ENCODE measurements at regions not wholly inside any gene's neighbourhood (a gene's known extent, or its start where the extent isn't known, plus 50 kb on each side); places are given as distances from the start of the nearest gene placed in this dataset.

GRCh38 chr2:60158262-60158661 lies 395.2 kb downstream of the BCL11A start:
- ATAC-seq = no peak
- Histone ChIP-seq H3K4me2 (ENCODE audit: control insufficient read depth, insufficient read depth) (peak overlapping the region; percentile 40), H2AFZ (ENCODE audit: control insufficient read depth, low read depth, low read length) (no peak overlapping the region), H4K20me1 (ENCODE audit: control insufficient read depth, insufficient read depth) (no peaks in the 10 kb centered on the region), H3K36me3 (ENCODE audit: control insufficient read depth in 2 of 2, insufficient read depth in 2 of 2, low read length in 1 of 2) (no peaks in the 10 kb centered on the region), H3K27ac (ENCODE audit: control insufficient read depth, insufficient read depth) (no peak overlapping the region), H3K27me3 (replicated peaks in 1 of 2; ENCODE audit: control insufficient read depth in 2 of 2, insufficient read depth in 2 of 2, low read length in 1 of 2) (no peaks in the 10 kb centered on the region), H3K9ac (ENCODE audit: control insufficient read depth, insufficient read depth, low read length) (no peak overlapping the region), H3K79me2 (ENCODE audit: control insufficient read depth, insufficient read depth, low read length) (no peaks in the 10 kb centered on the region), H3K4me1 (ENCODE audit: control insufficient read depth, insufficient read depth, low read length) (peaks cover 15% of the 10 kb centered on the region), H3K9me3 (replicated peaks; ENCODE audit: control insufficient read depth, insufficient read depth, low read length) (no peaks in the 10 kb centered on the region), H3K4me3 (no peak overlapping the region)
- 5% methylated on average over 1 of the region's 1 CpG for WGBS (ENCODE audit: insufficient coverage, insufficient replicate concordance, low lambda C conversion rate, missing lambda C conversion rate)
- BruUV-seq (replicated peaks) = no TSS peak
- peak; percentile 68 for FAIRE-seq
- in situ Hi-C loops (cut with MboI) (no loop called here), intact Hi-C loops (cut with micrococcal nuclease; ENCODE audit: unreplicated experiment) (no loop called here)
- POLR2A ChIA-PET = no interaction called here
- CTCF ChIA-PET = no interaction called here
- peak; percentile 24 for DNase-seq (ENCODE audit: low read depth, low spot score)
- RAD21 ChIA-PET (ENCODE audit: unreplicated experiment) = no interaction called here
- SMC1A ChIA-PET (ENCODE audit: uncharacterized antibody, unreplicated experiment) = no interaction called here
- peak; percentile 45 for TF ChIP-seq JUNB (IDR thresholded peaks at IDR 0.05)
- 0 out of 2 replicates have a peak, but pooled peaks have one; percentile 21 for TF ChIP-seq IRF4 (IDR thresholded peaks at IDR 0.05; ENCODE audit: low read depth, low read length)
- no peak for TF ChIP-seq ETV6 (conservative IDR thresholded peaks at IDR 0.05 in 1 of 2, IDR thresholded peaks at IDR 0.05 in 1 of 2; ENCODE audit: borderline replicate concordance in 1 of 2, low read depth in 1 of 2)
- no peak for TF ChIP-seq IKZF1 (conservative IDR thresholded peaks at IDR 0.05)
- no peak for TF ChIP-seq EZH2 (IDR thresholded peaks at IDR 0.05; ENCODE audit: borderline replicate concordance, control insufficient read depth, low read depth, low read length)
- TF ChIP-seq NFIC (IDR thresholded peaks at IDR 0.05; ENCODE audit: low read depth, low read length) = peak; percentile 30; the same call in 1 of the 2 replicates
- TF ChIP-seq ZNF622 (IDR thresholded peaks at IDR 0.05) = no peak
- TF ChIP-seq ZNF592 (IDR thresholded peaks at IDR 0.05) = no peak
- no peak for TF ChIP-seq JUND (IDR thresholded peaks at IDR 0.05; ENCODE audit: low read depth, low read length)
- peak; percentile 47; the same call in 1 of the 2 replicates for TF ChIP-seq ATF2 (IDR thresholded peaks at IDR 0.05; ENCODE audit: low read length)
- TF ChIP-seq NKRF (conservative IDR thresholded peaks at IDR 0.05) = no peak
- peak; percentile 40; the same call in 1 of the 3 replicates for TF ChIP-seq POU2F2 (IDR thresholded peaks at IDR 0.05; ENCODE audit: borderline replicate concordance, low read depth, low read length)
- no peak for TF ChIP-seq KDM1A (IDR thresholded peaks at IDR 0.05; ENCODE audit: borderline replicate concordance)
- TF ChIP-seq CREM (IDR thresholded peaks at IDR 0.05; ENCODE audit: low read depth) = no peak
- TF ChIP-seq BHLHE40 (IDR thresholded peaks at IDR 0.05; ENCODE audit: borderline replicate concordance in 1 of 2, low read depth in 2 of 2, low read length in 1 of 2) = no peak
- TF ChIP-seq CBX5 (IDR thresholded peaks at IDR 0.05; ENCODE audit: low read depth) = no peak
- no peak for TF ChIP-seq CBX3 (IDR thresholded peaks at IDR 0.05; ENCODE audit: borderline replicate concordance, low read depth)
- TF ChIP-seq NR2C2 (IDR thresholded peaks at IDR 0.05; ENCODE audit: borderline replicate concordance, control insufficient read depth, insufficient read length, low read depth) = no peak
- no peak for TF ChIP-seq HDAC6 (IDR thresholded peaks at IDR 0.05; ENCODE audit: unreplicated experiment)

Data from GM12878 (cell line).